H1 (cell line): ENCODE measurements at regions not wholly inside any gene's neighbourhood (a gene's known extent, or its start where the extent isn't known, plus 50 kb on each side); places are given as distances from the start of the nearest gene placed in this dataset.

ENCODE experiments used
- SIN3A ChIP-seq, 2 experiments: IDR thresholded peaks in 1 of 2; conservative IDR thresholded peaks in 1 of 2; 2 replicates each; pipeline ENCODE4 v1.6.1; 2011 to 2012; ENCODE audit warnings: low read length in 2 of 2, improper control_type of control experiment in 1 of 2, low read depth in 1 of 2, mild to moderate bottlenecking in 1 of 2
- SP2 ChIP-seq: IDR thresholded peaks from 2 replicates; pipeline ENCODE4 v1.6.1; 2012; ENCODE audit warnings: mild to moderate bottlenecking, low read length, inconsistent platforms
- TAF1 ChIP-seq: IDR thresholded peaks from 2 replicates; pipeline ENCODE4 v1.6.1; 2011; ENCODE audit warnings: mild to moderate bottlenecking, low read depth, low read length

DNA sequence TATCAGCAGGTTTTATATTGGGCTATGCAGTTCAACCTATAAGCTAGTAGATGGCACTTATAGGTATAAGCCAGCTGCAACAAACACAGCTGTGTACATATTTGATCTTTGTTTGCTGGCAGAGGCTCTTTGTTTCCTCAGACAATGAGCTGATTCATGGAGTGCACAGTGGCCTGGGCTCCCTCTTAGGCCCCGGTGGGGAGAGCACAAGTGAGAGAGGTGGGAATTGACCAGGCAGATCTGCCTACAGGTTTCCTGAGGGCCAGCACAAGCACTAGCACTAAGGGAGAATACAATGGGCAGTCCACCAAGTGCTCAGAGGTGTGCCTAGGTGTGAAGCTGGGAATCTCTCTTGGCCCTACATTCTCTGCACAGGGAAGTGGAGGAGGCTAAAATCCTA, 1390.7 kb downstream of the SLITRK5 start (continued):
- TF ChIP-seq SIN3A (conservative IDR thresholded peaks at IDR 0.05 in 1 of 2, IDR thresholded peaks at IDR 0.05 in 1 of 2; ENCODE audit: low read depth in 1 of 2, low read length in 2 of 2): no peak
- no peak for TF ChIP-seq TAF1
- no peak for TF ChIP-seq SP2
- TF ChIP-seq, all 59 proteins: peak for 0
